ENCODE measurements at regions not wholly inside any gene's neighbourhood (a gene's known extent, or its start where the extent isn't known, plus 50 kb on each side); places are given as distances from the start of the nearest gene placed in this dataset.

DNA sequence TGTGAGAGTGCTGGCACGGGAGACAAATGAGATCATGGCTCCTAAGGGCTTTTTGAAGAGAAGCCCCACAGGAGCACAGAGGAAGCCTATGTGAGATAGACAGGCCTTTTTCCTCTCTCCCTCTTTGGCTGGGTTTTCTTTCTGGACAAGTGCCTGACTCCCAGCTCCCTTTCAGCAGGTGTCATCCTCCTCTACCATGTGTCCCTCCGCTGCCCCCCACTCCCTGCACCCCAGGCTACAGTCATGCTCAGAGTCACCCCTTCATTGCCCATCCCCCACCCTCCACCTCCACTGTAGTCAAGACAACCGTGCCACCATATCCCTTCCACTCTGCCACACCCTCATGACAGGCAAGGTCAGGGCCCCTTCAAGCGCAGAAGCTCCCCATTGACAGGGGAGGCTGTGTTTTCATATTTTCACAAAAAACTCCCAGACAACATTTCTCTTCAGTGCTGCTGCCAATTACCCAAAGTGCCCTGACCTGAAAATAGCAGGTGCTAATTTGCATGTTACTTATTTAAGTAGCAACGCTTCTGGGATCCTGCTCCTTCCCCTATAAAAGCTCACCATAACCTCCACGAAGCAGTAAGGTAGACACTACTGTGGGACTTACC is 92.1 kb upstream of the IPO9 start:
- TF ChIP-seq, protein P1, sequence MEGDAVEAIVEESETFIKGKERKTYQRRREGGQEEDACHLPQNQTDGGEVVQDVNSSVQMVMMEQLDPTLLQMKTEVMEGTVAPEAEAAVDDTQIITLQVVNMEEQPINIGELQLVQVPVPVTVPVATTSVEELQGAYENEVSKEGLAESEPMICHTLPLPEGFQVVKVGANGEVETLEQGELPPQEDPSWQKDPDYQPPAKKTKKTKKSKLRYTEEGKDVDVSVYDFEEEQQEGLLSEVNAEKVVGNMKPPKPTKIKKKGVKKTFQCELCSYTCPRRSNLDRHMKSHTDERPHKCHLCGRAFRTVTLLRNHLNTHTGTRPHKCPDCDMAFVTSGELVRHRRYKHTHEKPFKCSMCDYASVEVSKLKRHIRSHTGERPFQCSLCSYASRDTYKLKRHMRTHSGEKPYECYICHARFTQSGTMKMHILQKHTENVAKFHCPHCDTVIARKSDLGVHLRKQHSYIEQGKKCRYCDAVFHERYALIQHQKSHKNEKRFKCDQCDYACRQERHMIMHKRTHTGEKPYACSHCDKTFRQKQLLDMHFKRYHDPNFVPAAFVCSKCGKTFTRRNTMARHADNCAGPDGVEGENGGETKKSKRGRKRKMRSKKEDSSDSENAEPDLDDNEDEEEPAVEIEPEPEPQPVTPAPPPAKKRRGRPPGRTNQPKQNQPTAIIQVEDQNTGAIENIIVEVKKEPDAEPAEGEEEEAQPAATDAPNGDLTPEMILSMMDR (IDR thresholded peaks at IDR 0.05): no peak
- H3K27ac ChIP-seq: peak overlapping the region; percentile 73 to 84

DNA sequence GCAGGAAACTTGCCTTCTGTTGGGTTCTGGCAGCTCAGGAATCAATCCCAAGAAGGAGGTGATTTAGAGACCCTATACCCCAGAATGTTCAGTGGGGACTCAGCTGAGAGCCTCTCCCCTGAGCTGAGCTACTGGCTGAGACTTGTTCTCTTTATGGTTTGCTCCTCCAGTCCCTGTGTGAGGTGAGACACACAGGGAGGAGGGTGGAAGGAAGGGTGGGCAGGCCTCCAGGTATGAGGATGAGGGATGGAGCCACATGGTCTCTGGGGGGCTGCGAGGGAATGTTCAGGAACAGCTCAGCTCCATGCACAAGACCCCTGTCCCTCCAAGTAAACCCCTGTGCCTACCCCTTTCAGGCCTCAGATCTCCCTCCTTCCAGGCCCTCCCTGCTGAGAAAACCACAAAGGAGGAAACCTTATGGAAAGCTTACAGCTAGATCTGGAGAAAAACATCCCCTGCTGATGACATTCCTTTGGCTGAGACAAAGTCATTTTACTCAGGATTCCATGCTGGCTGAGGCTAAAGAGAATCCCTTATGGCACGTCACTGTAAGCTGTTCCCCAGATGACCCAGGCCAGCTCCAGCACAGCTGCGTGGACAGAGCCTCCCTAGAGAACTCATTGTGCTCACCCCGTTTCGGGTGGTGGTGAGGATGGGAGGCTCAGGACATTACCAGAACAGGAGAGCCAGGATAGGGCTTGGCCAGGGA is 91.5 kb upstream of the IPO9 start:
- H3K27me3 ChIP-seq: no peaks in the 10 kb centered on the region
- H3K27ac ChIP-seq: peak overlapping the region; percentile 73 to 84
- no peaks in the 10 kb centered on the region for H3K36me3 ChIP-seq
- intact Hi-C loops (cut with DNase I; ENCODE audit: low total_unique reads): no loop called here
- no peaks in the 10 kb centered on the region for H3K9me3 ChIP-seq
- no peak overlapping the region for H3K4me3 ChIP-seq
- H3K4me1 ChIP-seq: no peaks in the 10 kb centered on the region
- TF ChIP-seq, protein P1 (IDR thresholded peaks at IDR 0.05): no peak
- no peak for TF ChIP-seq POLR2A (IDR thresholded peaks at IDR 0.05)
- DNase-seq: peak; percentile 58 to 67

More for the DNA sequence above, 92.1 kb upstream of the IPO9 start:
- Histone ChIP-seq H3K27me3 (no peaks in the 10 kb centered on the region), H3K4me3 (no peak overlapping the region), H3K9me3 (no peaks in the 10 kb centered on the region), H3K36me3 (no peaks in the 10 kb centered on the region), H3K4me1 (no peaks in the 10 kb centered on the region)
- no peak for DNase-seq
- intact Hi-C loops (cut with DNase I; ENCODE audit: low total_unique reads): no loop called here

DNA sequence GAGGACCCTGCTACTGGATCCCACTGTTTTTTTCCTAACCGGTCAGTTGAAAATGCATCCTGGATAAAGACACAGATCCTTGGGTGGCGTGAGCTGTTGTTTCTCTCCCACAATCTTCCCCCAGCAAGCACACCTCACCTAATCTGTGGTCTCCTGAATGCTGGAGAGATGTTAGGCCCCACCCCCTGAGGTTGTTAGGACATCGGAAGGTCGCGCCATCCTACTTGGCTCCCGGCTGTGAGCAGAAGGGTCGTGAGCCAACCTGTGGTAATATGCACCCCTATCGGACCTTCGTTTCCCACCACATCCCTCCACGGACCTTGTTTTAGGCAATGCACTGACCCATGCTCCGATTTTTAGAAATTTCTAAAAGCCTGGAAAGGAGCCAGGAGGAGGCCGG is 89.9 kb upstream of the IPO9 start:
- Histone ChIP-seq H3K4me1 (no peaks in the 10 kb centered on the region), H3K9me3 (no peaks in the 10 kb centered on the region), H3K27me3 (no peaks in the 10 kb centered on the region), H3K27ac (peak overlapping the region; percentile 73 to 84), H3K4me3 (peak overlapping the region; percentile 53 to 90), H3K36me3 (no peaks in the 10 kb centered on the region)
- TF ChIP-seq POLR2A (IDR thresholded peaks at IDR 0.05): no peak
- TF ChIP-seq, protein P1 (IDR thresholded peaks at IDR 0.05): no peak
- peak in 1 of 2 donors; percentile 42 for DNase-seq
- intact Hi-C loops (cut with DNase I; ENCODE audit: low total_unique reads): no loop called here

GRCh38 chr1:201739492-201740085 is 89.4 kb upstream of the IPO9 start:
- Histone ChIP-seq H3K4me1 (no peaks in the 10 kb centered on the region), H3K9me3 (no peaks in the 10 kb centered on the region), H3K36me3 (no peaks in the 10 kb centered on the region), H3K4me3 (peak overlapping the region; percentile 53 to 90), H3K27ac (peak overlapping the region; percentile 73 to 84), H3K27me3 (no peaks in the 10 kb centered on the region)
- DNase-seq: peak; percentile 52 to 54
- intact Hi-C loops (cut with DNase I; ENCODE audit: low total_unique reads): no loop called here
- TF ChIP-seq POLR2A (IDR thresholded peaks at IDR 0.05): no peak
- TF ChIP-seq, protein P1 (IDR thresholded peaks at IDR 0.05): no peak

GRCh38 chr1:201740086-201740541 is 88.8 kb upstream of the IPO9 start:
- Histone ChIP-seq H3K9me3 (no peaks in the 10 kb centered on the region), H3K4me1 (no peaks in the 10 kb centered on the region), H3K27me3 (no peaks in the 10 kb centered on the region), H3K27ac (peak overlapping the region; percentile 73 to 84), H3K4me3 (peak overlapping the region; percentile 53 to 90), H3K36me3 (no peaks in the 10 kb centered on the region)
- peak in 1 of 2 donors; percentile 32 for DNase-seq
- intact Hi-C loops (cut with DNase I; ENCODE audit: low total_unique reads): no loop called here
- TF ChIP-seq POLR2A (IDR thresholded peaks at IDR 0.05): no peak
- TF ChIP-seq, protein P1 (IDR thresholded peaks at IDR 0.05): no peak
